HFF-Myc (cell line): ENCODE measurements at regions not wholly inside any gene's neighbourhood (a gene's known extent, or its start where the extent isn't known, plus 50 kb on each side); places are given as distances from the start of the nearest gene placed in this dataset.

ENCODE experiments used
- DNase-seq: peaks from one replicate; pipeline ENCODE4 v3.0.0-alpha.2; 2011; ENCODE audit warnings: low read depth; ENCODE audit errors: extremely low read depth
- H3K4me3 ChIP-seq: replicated peaks from 2 replicates; pipeline ENCODE4 v1.5.1; 2011; ENCODE audit warnings: low read depth, mild to moderate bottlenecking, control low read depth, low read length
- CTCF ChIP-seq: IDR thresholded peaks from 2 replicates; pipeline ENCODE4 v1.5.1; 2012; ENCODE audit warnings: mild to moderate bottlenecking, low read depth, low read length, control low read depth; ENCODE audit errors: missing control alignments

DNA sequence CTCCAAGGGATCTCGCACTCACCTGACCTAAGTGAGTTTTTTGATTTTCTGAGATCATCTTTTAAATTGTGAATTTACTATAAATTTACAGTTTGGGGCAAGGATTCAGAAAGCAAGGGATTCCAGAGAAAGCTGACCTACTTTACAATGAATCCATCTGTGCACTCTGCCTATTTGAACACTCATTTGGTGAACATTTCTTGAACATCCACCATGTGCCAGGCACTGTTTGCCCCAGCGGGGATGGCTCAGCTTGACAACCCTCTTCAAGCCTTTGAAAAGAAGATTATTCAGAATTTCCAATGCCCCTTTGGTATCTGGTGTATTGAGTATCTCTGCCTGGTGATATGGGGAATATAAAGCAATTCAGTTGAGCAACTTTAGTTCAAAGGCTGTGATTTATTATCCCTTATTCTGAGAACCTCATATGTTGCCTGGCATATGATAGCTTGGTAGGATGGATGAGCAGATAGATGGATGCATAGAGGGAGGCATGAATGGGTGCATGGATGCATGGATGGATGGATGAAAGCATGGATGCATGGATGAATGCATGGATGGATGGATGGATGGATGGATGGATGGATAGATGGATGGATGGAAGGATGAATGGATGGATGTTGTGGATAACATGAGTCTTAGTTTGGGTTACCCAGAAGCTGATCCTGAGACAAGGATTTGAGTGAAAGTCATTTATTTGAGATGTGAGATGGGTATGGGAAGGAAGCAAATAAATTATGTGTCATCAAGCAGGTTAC is 149.7 kb upstream of the ZNF366 start:
- H3K4me3 ChIP-seq: no peak overlapping the region
- no peak for TF ChIP-seq CTCF

DNA sequence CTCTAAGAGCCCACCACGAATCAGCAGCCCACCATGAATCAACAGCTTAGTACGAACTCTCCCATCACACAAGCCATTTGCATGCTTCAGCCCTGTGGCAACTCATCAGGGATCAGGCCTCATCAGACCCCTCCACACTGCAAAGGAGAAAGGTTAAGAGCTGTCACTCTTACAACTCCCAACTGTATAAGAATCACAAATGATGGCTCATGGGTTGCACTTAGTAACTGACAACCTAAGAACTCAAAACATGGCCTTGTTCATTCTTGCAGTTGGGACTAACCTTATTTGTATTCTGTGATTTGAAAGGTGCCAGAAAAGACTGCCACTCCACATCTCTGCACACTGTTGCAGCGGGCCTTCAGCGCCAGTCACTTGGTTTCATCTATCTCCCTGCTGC is 149.1 kb upstream of the ZNF366 start:
- TF ChIP-seq CTCF: no peak
- no peak for DNase-seq
- H3K4me3 ChIP-seq: no peak overlapping the region

More for the DNA sequence above, 149.7 kb upstream of the ZNF366 start:
- DNase-seq: no peak

- H3K4me3 ChIP-seq: no peak overlapping the region
- TF ChIP-seq CTCF: no peak
- no peak for DNase-seq
Measured at GRCh38 chr5:72654231-72654630, 147.0 kb upstream of the ZNF366 start.

DNA sequence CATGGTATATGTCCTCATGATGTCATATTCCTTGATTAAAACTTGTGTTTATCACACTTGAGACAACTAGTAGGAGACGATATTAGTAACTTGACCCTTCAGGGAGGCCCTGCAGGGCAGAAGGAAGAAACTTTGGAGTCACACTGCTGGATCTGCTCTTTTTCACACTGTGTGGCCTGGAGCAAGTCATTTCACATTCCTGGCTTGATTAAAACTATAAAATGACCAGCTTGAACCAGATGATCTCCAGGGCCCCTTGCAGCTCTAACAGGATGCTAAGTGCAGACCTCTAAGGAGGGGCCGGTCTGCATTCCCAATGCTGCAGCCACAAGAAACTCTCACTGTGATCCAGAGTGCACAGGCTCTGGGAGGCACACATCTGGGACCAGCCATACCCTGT is 146.4 kb upstream of the ZNF366 start:
- H3K4me3 ChIP-seq: no peak overlapping the region
- TF ChIP-seq CTCF: no peak
- no peak for DNase-seq

DNA sequence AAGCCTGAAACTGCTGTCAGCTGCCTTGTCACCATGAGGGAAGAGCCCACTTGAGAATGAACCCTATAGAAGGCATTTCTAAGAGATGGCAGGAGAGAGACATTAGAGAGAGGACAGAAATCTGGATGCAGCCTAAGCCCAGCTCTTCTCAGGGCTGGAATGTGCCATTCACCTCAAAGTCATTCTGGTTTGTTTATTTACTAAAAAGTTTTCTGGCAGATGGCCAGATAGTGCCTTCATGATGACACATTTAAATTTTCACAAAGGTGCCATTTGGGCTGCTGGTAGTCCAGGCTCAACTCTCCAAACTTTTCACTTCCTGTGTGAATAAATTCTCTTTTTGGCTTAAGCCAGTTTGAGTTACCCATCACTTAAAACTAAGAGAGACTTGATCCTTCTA is 144.6 kb upstream of the ZNF366 start:
- TF ChIP-seq CTCF: no peak
- no peak overlapping the region for H3K4me3 ChIP-seq
- DNase-seq: no peak

- TF ChIP-seq CTCF: no peak
- H3K4me3 ChIP-seq: no peak overlapping the region
- no peak for DNase-seq
Measured at GRCh38 chr5:72651109-72651508, 143.9 kb upstream of the ZNF366 start.

- no peak for TF ChIP-seq CTCF
- H3K4me3 ChIP-seq: no peak overlapping the region
- DNase-seq: no peak
Measured at GRCh38 chr5:72649449-72649848, 142.2 kb upstream of the ZNF366 start.
